NCI-H1105 (cell line): ENCODE measurements at regions not wholly inside any gene's neighbourhood (a gene's known extent, or its start where the extent isn't known, plus 50 kb on each side); places are given as distances from the start of the nearest gene placed in this dataset.
"Not testable (repeated sequence)": the region's sequence is repeated elsewhere in the genome, so short reads cannot be mapped to it uniquely, and the experiment has no call there.

ENCODE experiments used
- DNase-seq: peaks from one replicate; lab custom pipeline; 2025; lab: John Stamatoyannopoulos, UW

- DNase-seq, result no peak
These were observed 307.3 kb upstream of the KCNN2 start for GRCh38 chr5:114054594-114054993.

- peak; percentile 66 for DNase-seq
These were observed 306.3 kb upstream of the KCNN2 start for GRCh38 chr5:114055318-114056184.

- no peak for DNase-seq
These were observed 305.7 kb upstream of the KCNN2 start for GRCh38 chr5:114056185-114056538.

- DNase-seq, result no peak
These were observed 301.0 kb upstream of the KCNN2 start for GRCh38 chr5:114060866-114061265.

- no peak for DNase-seq
These were observed 298.7 kb upstream of the KCNN2 start for GRCh38 chr5:114062932-114063867.

GRCh38 chr5:114065912-114066311 is 296.0 kb upstream of the KCNN2 start:
- DNase-seq, result no peak

- DNase-seq, result no peak
These were observed 291.7 kb upstream of the KCNN2 start for GRCh38 chr5:114070093-114070722.

GRCh38 chr5:114089259-114089658 is 272.6 kb upstream of the KCNN2 start:
- no peak for DNase-seq

- no peak for DNase-seq
These were observed 264.3 kb upstream of the KCNN2 start for GRCh38 chr5:114097570-114097969.

GRCh38 chr5:114099161-114099560 is 262.7 kb upstream of the KCNN2 start:
- DNase-seq, result no peak

- no peak for DNase-seq
These were observed 260.7 kb upstream of the KCNN2 start for GRCh38 chr5:114101153-114101552.

- DNase-seq, result no peak
These were observed 248.3 kb upstream of the KCNN2 start for GRCh38 chr5:114113604-114114003.

- DNase-seq, result no peak
These were observed 244.9 kb upstream of the KCNN2 start for GRCh38 chr5:114116981-114117380.

- DNase-seq, result no peak
These were observed 243.4 kb upstream of the KCNN2 start for GRCh38 chr5:114118511-114118910.

GRCh38 chr5:114120166-114120565 is 241.7 kb upstream of the KCNN2 start:
- DNase-seq, result no peak

GRCh38 chr5:114122852-114123251 is 239.0 kb upstream of the KCNN2 start:
- DNase-seq, result no peak

- DNase-seq, result no peak
These were observed 238.2 kb upstream of the KCNN2 start for GRCh38 chr5:114123654-114124053.

- DNase-seq, result no peak
These were observed 215.5 kb upstream of the KCNN2 start for GRCh38 chr5:114146398-114146797.

- no peak for DNase-seq
These were observed 213.6 kb upstream of the KCNN2 start for GRCh38 chr5:114148253-114148652.

- DNase-seq, result not testable (repeated sequence)
These were observed 213.1 kb upstream of the KCNN2 start for GRCh38 chr5:114148728-114149127.

- DNase-seq, result no peak
These were observed 209.1 kb upstream of the KCNN2 start for GRCh38 chr5:114152656-114153360.

- no peak for DNase-seq
These were observed 208.5 kb upstream of the KCNN2 start for GRCh38 chr5:114153392-114153791.
